ENCODE measurements at regions not wholly inside any gene's neighbourhood (a gene's known extent, or its start where the extent isn't known, plus 50 kb on each side); places are given as distances from the start of the nearest gene placed in this dataset.
"Not testable (repeated sequence)": the region's sequence is repeated elsewhere in the genome, so short reads cannot be mapped to it uniquely, and the experiment has no call there.

GRCh38 chr10:106378251-106378650 lies 786.3 kb downstream of the SORCS1 start:
- DNase-seq = no peak

- DNase-seq = no peak
These were observed 793.8 kb downstream of the SORCS1 start for GRCh38 chr10:106370751-106371150.

GRCh38 chr10:106360870-106361269 lies 803.6 kb downstream of the SORCS1 start:
- no peak for DNase-seq

GRCh38 chr10:106355450-106355849 lies 809.1 kb downstream of the SORCS1 start:
- DNase-seq = no peak

GRCh38 chr10:106348933-106349332 lies 815.6 kb downstream of the SORCS1 start:
- no peak for DNase-seq

- DNase-seq = no peak
These were observed 817.0 kb downstream of the SORCS1 start for GRCh38 chr10:106347547-106347946.

- DNase-seq = not testable (repeated sequence)
These were observed 821.0 kb downstream of the SORCS1 start for GRCh38 chr10:106343539-106343938.

GRCh38 chr10:106341356-106341755 lies 823.1 kb downstream of the SORCS1 start:
- no peak for DNase-seq

GRCh38 chr10:106338486-106338885 lies 826.0 kb downstream of the SORCS1 start:
- DNase-seq = no peak

GRCh38 chr10:106336874-106337273 lies 827.6 kb downstream of the SORCS1 start:
- DNase-seq = no peak

- DNase-seq = no peak
These were observed 836.8 kb downstream of the SORCS1 start for GRCh38 chr10:106327747-106328146.

GRCh38 chr10:106320876-106321275 lies 843.6 kb downstream of the SORCS1 start:
- DNase-seq = no peak

- DNase-seq = no peak
These were observed 844.4 kb downstream of the SORCS1 start for GRCh38 chr10:106320078-106320477.

GRCh38 chr10:106317554-106317953 lies 847.0 kb downstream of the SORCS1 start:
- DNase-seq = no peak

- DNase-seq = no peak
These were observed 851.5 kb downstream of the SORCS1 start for GRCh38 chr10:106313041-106313440.

GRCh38 chr10:106312087-106312486 lies 852.4 kb downstream of the SORCS1 start:
- DNase-seq = peak; percentile 29

GRCh38 chr10:106311590-106311989 lies 852.9 kb downstream of the SORCS1 start:
- peak; percentile 64 for DNase-seq

GRCh38 chr10:106310596-106310995 lies 853.9 kb downstream of the SORCS1 start:
- DNase-seq = no peak

- no peak for DNase-seq
These were observed 855.1 kb downstream of the SORCS1 start for GRCh38 chr10:106309376-106309775.

- no peak for DNase-seq
These were observed 856.2 kb downstream of the SORCS1 start for GRCh38 chr10:106308284-106308683.

- DNase-seq = no peak
These were observed 860.5 kb downstream of the SORCS1 start for GRCh38 chr10:106304056-106304455.

GRCh38 chr10:106302961-106303360 lies 861.5 kb downstream of the SORCS1 start:
- no peak for DNase-seq

GRCh38 chr10:106301146-106301545 lies 863.4 kb downstream of the SORCS1 start:
- DNase-seq = no peak

- DNase-seq = no peak
These were observed 867.6 kb downstream of the SORCS1 start for GRCh38 chr10:106296750-106297392.
